GM12864 (cell line): ENCODE measurements at regions not wholly inside any gene's neighbourhood (a gene's known extent, or its start where the extent isn't known, plus 50 kb on each side); places are given as distances from the start of the nearest gene placed in this dataset.

Experiments
- DNase-seq: peaks from one replicate; pipeline ENCODE4 v3.0.0-alpha.2; 2011; ENCODE audit warnings: low read depth
- H3K4me3 ChIP-seq: 2 replicates; pipeline ENCODE4 v1.5.1; 2011; ENCODE audit warnings: mild to moderate bottlenecking, low read depth, low read length, control low read depth
- TF ChIP-seq, protein P1 (sequence below): IDR thresholded peaks from 2 replicates; pipeline ENCODE4 v1.5.1; 2011; ENCODE audit warnings: low read depth, mild to moderate bottlenecking, moderate library complexity, low read length, control low read depth, inconsistent platforms; ENCODE audit errors: missing control alignments

- TF ChIP-seq, protein P1, sequence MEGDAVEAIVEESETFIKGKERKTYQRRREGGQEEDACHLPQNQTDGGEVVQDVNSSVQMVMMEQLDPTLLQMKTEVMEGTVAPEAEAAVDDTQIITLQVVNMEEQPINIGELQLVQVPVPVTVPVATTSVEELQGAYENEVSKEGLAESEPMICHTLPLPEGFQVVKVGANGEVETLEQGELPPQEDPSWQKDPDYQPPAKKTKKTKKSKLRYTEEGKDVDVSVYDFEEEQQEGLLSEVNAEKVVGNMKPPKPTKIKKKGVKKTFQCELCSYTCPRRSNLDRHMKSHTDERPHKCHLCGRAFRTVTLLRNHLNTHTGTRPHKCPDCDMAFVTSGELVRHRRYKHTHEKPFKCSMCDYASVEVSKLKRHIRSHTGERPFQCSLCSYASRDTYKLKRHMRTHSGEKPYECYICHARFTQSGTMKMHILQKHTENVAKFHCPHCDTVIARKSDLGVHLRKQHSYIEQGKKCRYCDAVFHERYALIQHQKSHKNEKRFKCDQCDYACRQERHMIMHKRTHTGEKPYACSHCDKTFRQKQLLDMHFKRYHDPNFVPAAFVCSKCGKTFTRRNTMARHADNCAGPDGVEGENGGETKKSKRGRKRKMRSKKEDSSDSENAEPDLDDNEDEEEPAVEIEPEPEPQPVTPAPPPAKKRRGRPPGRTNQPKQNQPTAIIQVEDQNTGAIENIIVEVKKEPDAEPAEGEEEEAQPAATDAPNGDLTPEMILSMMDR = no peak
- no peak for DNase-seq
- H3K4me3 ChIP-seq = no peak overlapping the region
Measured at GRCh38 chr4:138103597-138104283, 138.4 kb downstream of the SLC7A11 start.

- no peak overlapping the region for H3K4me3 ChIP-seq
- TF ChIP-seq, protein P1 = no peak
- no peak for DNase-seq
Measured at GRCh38 chr4:138099385-138099784, 142.8 kb downstream of the SLC7A11 start.

DNA sequence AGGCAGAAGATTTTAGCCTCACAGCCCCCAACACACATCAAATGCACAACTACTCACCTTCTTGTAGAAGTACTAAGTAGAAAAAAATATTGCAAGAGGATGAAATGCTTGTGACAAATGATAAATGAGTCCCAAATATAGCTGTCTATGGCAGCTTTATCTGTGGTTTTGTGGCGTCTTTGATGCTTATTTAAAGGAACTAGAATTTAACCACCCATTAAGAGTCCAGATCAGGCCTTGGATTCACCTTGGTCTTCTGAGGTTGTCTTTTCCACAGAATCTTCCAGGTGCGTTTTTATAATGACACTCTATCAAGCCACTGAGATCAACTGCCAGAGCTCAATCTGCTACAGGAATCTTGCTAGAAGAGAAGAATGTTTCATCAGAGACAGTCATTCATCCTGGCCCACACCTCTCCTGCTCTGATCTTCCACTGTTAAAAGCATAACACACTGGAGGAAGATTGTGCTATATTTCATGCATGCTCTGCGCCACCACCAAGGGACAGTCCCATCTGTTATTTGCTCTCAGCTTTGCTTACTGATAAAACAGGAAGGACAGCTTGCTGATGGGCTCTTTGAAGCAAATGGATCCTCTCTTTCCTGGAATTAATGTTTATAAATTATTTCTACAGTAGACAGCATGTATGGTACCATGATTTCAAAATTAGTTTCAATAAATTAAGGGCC lies 144.1 kb downstream of the SLC7A11 start:
- DNase-seq = no peak

GRCh38 chr4:138096384-138097062 lies 145.6 kb downstream of the SLC7A11 start:
- no peak overlapping the region for H3K4me3 ChIP-seq
- DNase-seq = no peak
- TF ChIP-seq, protein P1 = no peak

More for the DNA sequence above, 144.1 kb downstream of the SLC7A11 start:
- H3K4me3 ChIP-seq = no peak overlapping the region
- TF ChIP-seq, protein P1 = no peak

DNA sequence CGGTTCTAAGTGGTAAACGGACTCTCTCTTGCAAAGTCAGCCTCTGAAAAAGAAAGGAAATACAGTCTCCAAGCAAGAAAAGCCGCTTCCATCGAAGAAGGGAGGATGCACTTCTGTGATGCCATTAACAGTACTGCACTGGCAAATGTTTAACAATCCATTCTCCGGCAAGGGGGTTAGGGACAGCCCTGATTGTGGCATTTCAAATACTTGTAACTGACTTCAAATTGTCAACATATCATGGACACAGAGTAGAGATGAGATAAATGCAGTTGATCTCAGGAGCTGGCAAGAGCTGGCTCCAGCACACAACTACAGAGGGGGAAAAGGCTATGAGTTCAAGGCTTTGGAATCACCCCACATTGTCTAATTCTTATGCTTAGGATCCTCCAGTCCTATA lies 146.8 kb downstream of the SLC7A11 start:
- DNase-seq = no peak
- H3K4me3 ChIP-seq = no peak overlapping the region
- TF ChIP-seq, protein P1 = no peak

GRCh38 chr4:138092060-138092459 lies 150.1 kb downstream of the SLC7A11 start:
- no peak for DNase-seq
- TF ChIP-seq, protein P1 = no peak
- H3K4me3 ChIP-seq = no peak overlapping the region
